Activated naive CD8-positive, alpha-beta T cell treated with anti-CD3 and anti-CD28 coated beads for 36 hours (primary cell): ENCODE measurements at regions not wholly inside any gene's neighbourhood (a gene's known extent, or its start where the extent isn't known, plus 50 kb on each side); places are given as distances from the start of the nearest gene placed in this dataset.

Source experiments
- DNase-seq: peaks from one replicate; pipeline ENCODE4 v3.0.0; 2021
- H3K27ac Mint-ChIP-seq: one replicate; pipeline ENCODE4 v1.8.0; 2022; ENCODE audit warnings: mild to moderate bottlenecking, moderate library complexity, mixed read lengths
- H3K27me3 Mint-ChIP-seq: one replicate; pipeline ENCODE4 v1.8.0; 2022; ENCODE audit warnings: mild to moderate bottlenecking, mixed read lengths
- H3K36me3 Mint-ChIP-seq: one replicate; pipeline ENCODE4 v1.8.0; 2021; ENCODE audit warnings: mild to moderate bottlenecking, mixed read lengths
- H3K4me1 Mint-ChIP-seq: one replicate; pipeline ENCODE4 v1.8.0; 2021; ENCODE audit warnings: mixed read lengths
- H3K4me3 Mint-ChIP-seq: one replicate; pipeline ENCODE4 v1.8.0; 2022; ENCODE audit warnings: mild to moderate bottlenecking, moderate library complexity, mixed read lengths
- H3K9me3 Mint-ChIP-seq: one replicate; pipeline ENCODE4 v1.8.0; 2022; ENCODE audit warnings: mixed read lengths

DNA sequence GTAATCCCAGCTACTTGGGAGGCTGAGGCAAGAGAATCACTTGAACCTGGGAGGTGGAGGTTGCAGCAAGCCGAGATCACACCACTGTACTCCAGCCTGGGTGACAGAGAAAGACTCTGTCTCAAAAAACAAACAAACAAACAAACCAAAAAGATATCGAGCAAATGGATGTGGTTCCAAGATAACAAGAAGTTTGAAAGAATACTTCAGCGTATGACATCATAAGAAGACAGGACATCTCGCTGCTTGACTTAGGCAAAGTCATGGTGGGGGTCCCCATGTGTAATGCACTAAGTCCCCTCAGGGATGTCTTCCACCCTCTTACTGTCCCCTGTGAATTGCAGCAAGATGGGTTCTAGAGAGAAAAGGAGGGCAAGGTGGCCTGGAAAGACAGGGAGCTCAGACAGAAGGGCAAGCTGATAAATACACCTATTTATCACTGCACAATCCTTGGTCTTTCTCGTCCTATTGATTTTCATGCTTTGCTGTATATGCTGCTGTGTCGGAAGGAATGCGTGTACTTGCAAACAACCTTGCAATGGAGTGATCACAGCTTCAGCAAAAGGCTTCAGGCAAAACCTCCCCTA lies 115.0 kb downstream of the BDH1 start:
- H3K27ac Mint-ChIP-seq: no peak overlapping the region
- DNase-seq: no peak
- H3K9me3 Mint-ChIP-seq: no peaks in the 10 kb centered on the region

GRCh38 chr3:197438906-197439305 lies 116.9 kb downstream of the BDH1 start:
- H3K4me1 Mint-ChIP-seq: no peaks in the 10 kb centered on the region
- no peaks in the 10 kb centered on the region for H3K27me3 Mint-ChIP-seq
- H3K27ac Mint-ChIP-seq: no peak overlapping the region
- H3K9me3 Mint-ChIP-seq: no peaks in the 10 kb centered on the region
- H3K36me3 Mint-ChIP-seq: no peaks in the 10 kb centered on the region
- DNase-seq: no peak
- H3K4me3 Mint-ChIP-seq: no peak overlapping the region

More for the DNA sequence above, 115.0 kb downstream of the BDH1 start:
- Mint-ChIP-seq H3K4me3 (no peak overlapping the region), H3K27me3 (no peaks in the 10 kb centered on the region), H3K4me1 (peaks cover 9% of the 10 kb centered on the region), H3K36me3 (no peaks in the 10 kb centered on the region)

DNA sequence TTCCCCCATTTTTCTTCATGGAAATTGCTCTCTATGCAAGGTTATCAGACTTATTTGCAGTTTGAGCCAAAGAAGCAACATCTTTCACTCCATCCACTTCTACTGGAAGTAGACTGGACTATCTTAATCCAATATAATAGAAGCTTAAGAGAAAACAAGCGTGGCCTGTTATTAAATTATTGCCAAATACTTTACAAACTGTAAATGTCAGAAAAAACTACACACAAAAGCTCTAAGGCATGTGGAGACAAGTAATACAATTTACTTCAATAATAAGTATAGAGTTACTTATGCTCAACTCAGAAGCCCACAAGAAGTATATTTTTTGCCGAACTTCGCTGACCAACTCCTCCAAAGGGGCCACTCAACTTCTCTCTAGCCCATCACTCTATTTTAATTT lies 120.3 kb downstream of the BDH1 start:
- H3K27me3 Mint-ChIP-seq: peaks cover 25% of the 10 kb centered on the region
- peaks cover 6% of the 10 kb centered on the region for H3K4me1 Mint-ChIP-seq
- no peak overlapping the region for H3K4me3 Mint-ChIP-seq
- no peak for DNase-seq
- no peaks in the 10 kb centered on the region for H3K36me3 Mint-ChIP-seq
- no peak overlapping the region for H3K27ac Mint-ChIP-seq
- H3K9me3 Mint-ChIP-seq: no peaks in the 10 kb centered on the region

DNA sequence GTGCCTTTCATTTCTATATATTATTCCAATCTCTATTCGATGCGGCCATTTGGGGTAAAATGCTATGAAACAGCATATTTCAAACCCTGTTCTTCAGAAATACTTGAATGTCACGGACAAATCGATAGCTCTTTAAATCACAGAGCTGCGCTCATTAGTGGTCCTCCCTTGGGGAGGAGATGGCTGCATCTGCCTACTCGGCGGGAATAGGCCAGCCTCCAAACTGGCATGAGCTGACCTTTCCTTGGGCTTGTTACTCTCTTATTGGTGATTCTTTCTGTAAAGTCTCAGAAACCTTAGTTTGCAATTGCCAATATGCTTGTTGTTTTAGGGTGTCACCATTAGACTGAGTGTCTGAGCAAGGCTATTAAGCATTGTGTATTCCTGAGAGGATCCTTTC lies 120.9 kb downstream of the BDH1 start:
- H3K4me1 Mint-ChIP-seq: peaks cover 7% of the 10 kb centered on the region
- no peaks in the 10 kb centered on the region for H3K36me3 Mint-ChIP-seq
- no peak overlapping the region for H3K4me3 Mint-ChIP-seq
- peaks cover 31% of the 10 kb centered on the region for H3K27me3 Mint-ChIP-seq
- no peaks in the 10 kb centered on the region for H3K9me3 Mint-ChIP-seq
- H3K27ac Mint-ChIP-seq: no peak overlapping the region
- no peak for DNase-seq

- DNase-seq: no peak
- Mint-ChIP-seq H3K27ac (no peak overlapping the region), H3K4me1 (peaks cover 27% of the 10 kb centered on the region), H3K27me3 (peaks cover 40% of the 10 kb centered on the region), H3K36me3 (no peaks in the 10 kb centered on the region), H3K9me3 (no peaks in the 10 kb centered on the region), H3K4me3 (no peak overlapping the region)
Observed at GRCh38 chr3:197432384-197433127, 123.2 kb downstream of the BDH1 start.

DNA sequence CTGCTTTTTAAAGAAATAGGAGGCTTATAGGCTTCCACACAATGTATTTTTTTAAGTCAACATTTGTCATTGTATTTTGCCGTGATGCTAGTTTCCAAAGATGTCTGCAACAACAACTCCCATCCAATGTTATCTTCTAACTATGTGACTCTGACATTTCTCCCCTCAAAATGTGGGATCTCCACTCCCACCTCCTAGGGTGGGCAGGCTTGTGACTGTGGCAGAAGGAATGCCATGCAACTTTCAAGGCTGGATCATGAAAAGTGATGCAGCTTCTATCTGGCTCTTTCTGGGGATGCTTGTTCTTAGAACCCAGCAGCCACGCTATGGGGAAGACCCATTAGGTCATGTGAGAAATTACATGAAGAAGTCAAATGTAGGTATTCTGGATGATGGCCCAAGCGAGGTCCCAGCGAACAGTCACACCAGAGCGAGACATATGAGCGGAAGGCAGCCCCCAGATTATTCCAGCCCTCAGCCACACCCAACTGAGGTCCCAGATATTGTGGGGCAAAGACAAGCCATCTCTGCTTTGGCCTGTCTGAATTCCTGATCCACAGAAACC lies 124.3 kb downstream of the BDH1 start:
- Mint-ChIP-seq H3K36me3 (no peaks in the 10 kb centered on the region), H3K4me1 (peaks cover 30% of the 10 kb centered on the region), H3K9me3 (no peaks in the 10 kb centered on the region), H3K4me3 (no peak overlapping the region), H3K27ac (no peak overlapping the region), H3K27me3 (peaks cover 40% of the 10 kb centered on the region)
- no peak for DNase-seq

DNA sequence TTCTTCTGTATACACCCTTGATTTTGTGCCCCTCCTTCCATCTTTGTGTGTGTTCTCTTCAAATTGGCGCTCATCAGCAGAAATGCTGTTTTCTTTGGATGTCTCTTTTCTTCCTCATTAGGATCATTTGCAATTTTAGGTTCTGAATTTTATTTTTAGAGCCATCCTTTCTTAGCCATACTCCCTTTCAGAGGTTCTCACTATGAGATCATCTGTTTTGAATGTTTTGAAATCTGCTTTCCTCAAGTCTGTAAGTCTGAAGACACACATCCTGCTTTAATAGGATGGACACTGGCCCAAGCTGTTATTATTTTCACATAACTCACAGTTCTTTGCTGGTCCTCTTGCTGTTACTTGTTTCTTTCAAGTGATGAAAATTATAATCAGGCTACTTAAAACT lies 124.8 kb downstream of the BDH1 start:
- Mint-ChIP-seq H3K27me3 (peaks cover 40% of the 10 kb centered on the region), H3K36me3 (no peaks in the 10 kb centered on the region), H3K27ac (no peak overlapping the region), H3K9me3 (no peaks in the 10 kb centered on the region), H3K4me3 (no peak overlapping the region), H3K4me1 (peaks cover 30% of the 10 kb centered on the region)
- DNase-seq: no peak

DNA sequence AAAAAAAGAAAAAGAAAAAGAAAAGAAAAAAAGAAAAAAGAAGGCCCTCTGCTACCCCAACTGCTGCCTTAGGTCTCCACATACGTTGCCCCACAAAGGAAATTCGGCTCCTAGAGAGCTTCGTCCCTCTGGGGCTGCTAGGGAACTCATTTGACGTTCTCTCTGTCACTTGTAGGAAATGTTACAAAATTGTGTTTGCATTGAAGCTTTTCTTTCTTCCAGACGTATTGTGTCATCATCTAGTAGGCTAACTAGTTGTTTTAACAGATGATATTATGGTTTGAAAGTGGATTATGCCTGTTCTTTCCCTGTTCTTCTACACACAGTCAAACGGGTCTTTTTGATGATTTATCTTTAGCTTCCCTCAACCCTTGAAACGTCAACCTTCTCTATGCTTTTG lies 125.3 kb downstream of the BDH1 start:
- Mint-ChIP-seq H3K27me3 (peaks cover 41% of the 10 kb centered on the region), H3K4me1 (peaks cover 30% of the 10 kb centered on the region), H3K4me3 (no peak overlapping the region)

DNA sequence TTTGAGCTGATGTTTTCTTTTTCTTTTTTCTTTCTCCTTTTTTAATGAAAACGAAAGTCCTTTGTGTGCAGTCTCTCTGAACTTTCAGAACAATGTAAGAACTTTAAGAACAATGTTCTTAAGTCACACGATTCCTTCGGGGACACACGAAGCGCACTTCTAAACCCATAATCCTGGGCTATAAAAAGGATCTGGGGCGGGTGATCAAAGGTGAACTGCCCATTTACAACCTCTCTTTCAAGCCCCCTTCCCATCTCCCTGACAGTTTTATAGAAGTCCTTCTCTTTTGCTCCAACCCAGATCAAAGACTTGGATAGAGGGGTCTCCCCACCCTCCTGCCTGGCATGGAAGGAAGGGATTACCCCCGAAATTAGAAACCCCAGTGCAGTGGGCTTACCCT lies 126.8 kb downstream of the BDH1 start:
- Mint-ChIP-seq H3K27me3 (peaks cover 49% of the 10 kb centered on the region), H3K4me3 (peak overlapping the region; percentile 70)

More for the DNA sequence above, 125.3 kb downstream of the BDH1 start:
- no peak overlapping the region for H3K27ac Mint-ChIP-seq
- DNase-seq: no peak
- H3K36me3 Mint-ChIP-seq: no peaks in the 10 kb centered on the region
- H3K9me3 Mint-ChIP-seq: no peaks in the 10 kb centered on the region

GRCh38 chr3:197428117-197428801 lies 127.5 kb downstream of the BDH1 start:
- Mint-ChIP-seq H3K36me3 (no peaks in the 10 kb centered on the region), H3K27ac (peak overlapping the region; percentile 87), H3K4me1 (peaks cover 30% of the 10 kb centered on the region), H3K27me3 (peaks cover 56% of the 10 kb centered on the region), H3K9me3 (no peaks in the 10 kb centered on the region), H3K4me3 (peak overlapping the region; percentile 70)
- peak; percentile 64 for DNase-seq

More for the DNA sequence above, 126.8 kb downstream of the BDH1 start:
- Mint-ChIP-seq H3K4me1 (peaks cover 30% of the 10 kb centered on the region), H3K9me3 (no peaks in the 10 kb centered on the region), H3K27ac (peak overlapping the region; percentile 87), H3K36me3 (no peaks in the 10 kb centered on the region)
- DNase-seq: no peak

DNA sequence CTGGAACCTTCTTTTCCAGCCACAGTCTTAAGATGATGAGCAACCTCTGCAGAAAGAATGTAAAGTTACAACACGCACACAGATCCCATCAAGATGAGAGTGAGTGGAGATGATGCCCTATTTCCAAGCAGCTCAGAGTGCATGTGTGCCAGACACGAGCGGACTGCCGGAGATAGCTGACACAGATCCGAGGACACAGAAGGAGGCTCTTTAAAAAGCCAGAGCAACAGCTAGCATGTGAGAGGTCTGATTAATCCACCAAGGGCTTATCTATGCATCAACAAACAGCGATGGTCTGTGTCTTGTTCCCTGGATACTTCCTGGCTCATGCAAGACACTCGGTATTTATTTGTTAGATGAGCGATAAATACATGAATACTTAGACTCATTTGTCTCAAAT lies 128.6 kb upstream of the DLG1 start:
- H3K27me3 Mint-ChIP-seq: peaks cover 49% of the 10 kb centered on the region
- no peak overlapping the region for H3K27ac Mint-ChIP-seq

DNA sequence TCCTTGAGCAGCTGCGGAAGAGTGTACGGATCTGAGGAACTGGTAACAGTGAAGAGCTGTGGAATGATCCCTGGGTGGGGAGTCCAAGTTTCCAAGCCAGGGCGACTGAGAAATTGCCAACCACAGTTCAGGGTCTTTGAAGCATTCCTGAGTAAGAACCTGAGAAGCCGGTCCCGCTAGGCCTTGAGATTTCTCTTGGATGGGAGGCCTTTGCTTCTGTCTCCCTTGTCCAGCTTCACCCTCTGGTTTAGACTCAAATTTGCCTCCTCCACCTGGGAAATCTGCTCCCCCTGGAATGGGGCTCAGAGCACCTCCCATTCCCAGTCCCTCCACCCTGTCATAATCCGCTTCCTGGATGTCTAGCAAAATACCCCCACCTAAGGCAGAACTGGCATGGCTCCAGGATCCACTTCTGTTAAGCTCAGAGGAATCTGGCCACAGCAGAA lies 127.7 kb upstream of the DLG1 start:
- DNase-seq: no peak
- Mint-ChIP-seq H3K27ac (no peak overlapping the region), H3K36me3 (no peaks in the 10 kb centered on the region), H3K4me1 (peaks cover 28% of the 10 kb centered on the region), H3K27me3 (peaks cover 41% of the 10 kb centered on the region), H3K4me3 (no peak overlapping the region), H3K9me3 (no peaks in the 10 kb centered on the region)

More for the DNA sequence above, 128.6 kb upstream of the DLG1 start:
- no peak for DNase-seq
- H3K9me3 Mint-ChIP-seq: no peaks in the 10 kb centered on the region
- H3K4me3 Mint-ChIP-seq: no peak overlapping the region
- no peaks in the 10 kb centered on the region for H3K36me3 Mint-ChIP-seq
- peaks cover 30% of the 10 kb centered on the region for H3K4me1 Mint-ChIP-seq

- H3K4me3 Mint-ChIP-seq: no peak overlapping the region
- H3K27ac Mint-ChIP-seq: no peak overlapping the region
- no peak for DNase-seq
- H3K9me3 Mint-ChIP-seq: no peaks in the 10 kb centered on the region
- peaks cover 36% of the 10 kb centered on the region for H3K27me3 Mint-ChIP-seq
- H3K36me3 Mint-ChIP-seq: no peaks in the 10 kb centered on the region
- H3K4me1 Mint-ChIP-seq: peaks cover 26% of the 10 kb centered on the region
Observed at GRCh38 chr3:197425485-197426120, 127.2 kb upstream of the DLG1 start.

DNA sequence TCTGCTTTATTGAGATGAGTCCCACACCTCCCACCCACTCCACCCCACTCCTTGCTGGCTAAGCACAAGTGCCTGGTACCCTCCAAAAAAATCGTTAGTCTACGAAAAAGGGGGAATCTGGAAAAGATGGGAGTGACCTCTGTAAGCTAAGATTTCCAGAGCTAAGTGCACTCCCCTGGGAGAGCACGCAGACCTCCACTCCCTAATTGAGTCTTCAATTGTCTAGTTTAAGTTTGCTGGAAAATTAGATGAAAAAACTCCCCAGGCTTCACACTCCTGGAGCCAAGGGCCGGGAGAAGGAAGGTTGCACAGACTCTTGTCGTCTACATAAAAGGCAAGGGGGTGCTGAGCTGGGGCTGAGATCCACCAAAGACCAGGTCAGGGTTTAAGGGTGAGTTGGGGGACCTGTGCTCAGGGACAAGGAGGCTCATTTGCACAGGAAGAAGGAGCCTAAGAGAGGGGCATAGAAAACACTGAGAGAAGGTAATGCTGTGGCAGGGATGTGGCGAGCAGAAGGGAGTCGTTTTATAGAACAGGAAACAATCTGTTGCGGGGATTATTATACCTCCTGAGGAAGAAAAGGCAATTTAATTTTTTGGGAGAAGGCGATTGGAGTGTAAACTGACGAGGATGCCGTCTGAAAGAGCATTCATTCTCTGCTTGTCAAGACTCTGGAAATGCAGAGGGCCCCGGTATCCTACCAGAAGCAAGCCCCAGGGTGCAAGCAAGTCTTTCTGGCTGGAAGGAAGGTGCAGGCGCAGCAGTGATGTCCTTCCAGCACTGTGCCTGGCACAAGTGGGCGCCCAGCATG lies 126.5 kb upstream of the DLG1 start:
- H3K4me3 Mint-ChIP-seq: no peak overlapping the region
- no peak overlapping the region for H3K27ac Mint-ChIP-seq
- H3K9me3 Mint-ChIP-seq: no peaks in the 10 kb centered on the region
- peaks cover 24% of the 10 kb centered on the region for H3K4me1 Mint-ChIP-seq
- no peak for DNase-seq
- no peaks in the 10 kb centered on the region for H3K36me3 Mint-ChIP-seq
- H3K27me3 Mint-ChIP-seq: peaks cover 29% of the 10 kb centered on the region
